ENCODE measurements at regions not wholly inside any gene's neighbourhood (a gene's known extent, or its start where the extent isn't known, plus 50 kb on each side); places are given as distances from the start of the nearest gene placed in this dataset.

DNA sequence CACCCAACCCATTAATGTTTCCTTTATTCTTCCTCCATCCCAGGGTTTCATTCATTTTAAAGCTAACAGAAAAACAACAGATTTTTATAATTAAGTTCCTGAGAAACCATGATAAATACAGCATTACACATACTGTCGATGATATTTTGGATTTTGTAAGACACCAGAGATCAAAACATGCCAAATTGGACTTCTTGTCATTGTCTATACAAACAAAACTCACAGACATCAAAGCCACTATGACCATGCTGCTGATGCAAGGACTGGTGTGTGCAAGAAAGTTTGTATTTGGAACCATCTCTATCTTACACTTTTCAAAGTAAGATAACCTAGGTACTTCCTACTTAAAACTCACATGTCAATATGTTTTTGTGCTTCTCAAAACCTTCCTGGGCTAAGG lies 294.0 kb upstream of the UGT8 start:
- Mint-ChIP-seq H3K4me1 (no peaks in the 10 kb centered on the region), H3K27ac (no peak overlapping the region), H3K4me3 (no peak overlapping the region), H3K9me3 (peaks cover 6% of the 10 kb centered on the region), H3K27me3 (no peaks in the 10 kb centered on the region), H3K36me3 (ENCODE audit: low read depth) (no peaks in the 10 kb centered on the region)
- ATAC-seq (ENCODE audit: low read depth), result no peak
- TF ChIP-seq, protein P1, sequence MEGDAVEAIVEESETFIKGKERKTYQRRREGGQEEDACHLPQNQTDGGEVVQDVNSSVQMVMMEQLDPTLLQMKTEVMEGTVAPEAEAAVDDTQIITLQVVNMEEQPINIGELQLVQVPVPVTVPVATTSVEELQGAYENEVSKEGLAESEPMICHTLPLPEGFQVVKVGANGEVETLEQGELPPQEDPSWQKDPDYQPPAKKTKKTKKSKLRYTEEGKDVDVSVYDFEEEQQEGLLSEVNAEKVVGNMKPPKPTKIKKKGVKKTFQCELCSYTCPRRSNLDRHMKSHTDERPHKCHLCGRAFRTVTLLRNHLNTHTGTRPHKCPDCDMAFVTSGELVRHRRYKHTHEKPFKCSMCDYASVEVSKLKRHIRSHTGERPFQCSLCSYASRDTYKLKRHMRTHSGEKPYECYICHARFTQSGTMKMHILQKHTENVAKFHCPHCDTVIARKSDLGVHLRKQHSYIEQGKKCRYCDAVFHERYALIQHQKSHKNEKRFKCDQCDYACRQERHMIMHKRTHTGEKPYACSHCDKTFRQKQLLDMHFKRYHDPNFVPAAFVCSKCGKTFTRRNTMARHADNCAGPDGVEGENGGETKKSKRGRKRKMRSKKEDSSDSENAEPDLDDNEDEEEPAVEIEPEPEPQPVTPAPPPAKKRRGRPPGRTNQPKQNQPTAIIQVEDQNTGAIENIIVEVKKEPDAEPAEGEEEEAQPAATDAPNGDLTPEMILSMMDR (IDR thresholded peaks at IDR 0.05), result no peak
- ChIA-PET POLR2A (no interaction called here), CTCF (no interaction called here)
- intact Hi-C loops (cut with micrococcal nuclease), result no loop called here
- no peak for DNase-seq

DNA sequence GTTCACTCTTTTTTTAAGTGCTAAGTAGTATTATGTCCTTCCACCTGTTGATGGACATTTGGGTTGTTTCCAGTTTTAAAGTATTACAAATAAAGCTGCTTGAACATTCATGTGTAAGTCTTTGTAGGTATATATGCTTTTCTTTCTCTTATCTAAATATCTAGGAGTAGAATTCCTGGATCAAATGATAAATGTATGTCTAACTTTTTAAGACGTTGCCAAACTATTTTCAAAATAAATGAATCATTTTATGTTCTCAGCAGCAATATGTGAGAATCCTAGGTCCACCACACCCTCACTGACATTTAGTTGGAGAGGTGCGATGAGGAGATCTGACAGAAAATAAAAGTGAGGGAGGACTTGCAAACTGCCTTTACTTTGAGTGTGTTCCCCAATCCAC lies 291.7 kb upstream of the UGT8 start:
- ATAC-seq (ENCODE audit: low read depth), result no peak
- CTCF ChIA-PET, result no interaction called here
- Mint-ChIP-seq H3K27me3 (no peaks in the 10 kb centered on the region), H3K4me1 (no peaks in the 10 kb centered on the region), H3K36me3 (ENCODE audit: low read depth) (no peaks in the 10 kb centered on the region), H3K4me3 (no peak overlapping the region), H3K9me3 (no peaks in the 10 kb centered on the region), H3K27ac (no peak overlapping the region)
- POLR2A ChIA-PET, result no interaction called here
- TF ChIP-seq, protein P1 (IDR thresholded peaks at IDR 0.05), result no peak
- DNase-seq, result no peak
- intact Hi-C loops (cut with micrococcal nuclease), result no loop called here

DNA sequence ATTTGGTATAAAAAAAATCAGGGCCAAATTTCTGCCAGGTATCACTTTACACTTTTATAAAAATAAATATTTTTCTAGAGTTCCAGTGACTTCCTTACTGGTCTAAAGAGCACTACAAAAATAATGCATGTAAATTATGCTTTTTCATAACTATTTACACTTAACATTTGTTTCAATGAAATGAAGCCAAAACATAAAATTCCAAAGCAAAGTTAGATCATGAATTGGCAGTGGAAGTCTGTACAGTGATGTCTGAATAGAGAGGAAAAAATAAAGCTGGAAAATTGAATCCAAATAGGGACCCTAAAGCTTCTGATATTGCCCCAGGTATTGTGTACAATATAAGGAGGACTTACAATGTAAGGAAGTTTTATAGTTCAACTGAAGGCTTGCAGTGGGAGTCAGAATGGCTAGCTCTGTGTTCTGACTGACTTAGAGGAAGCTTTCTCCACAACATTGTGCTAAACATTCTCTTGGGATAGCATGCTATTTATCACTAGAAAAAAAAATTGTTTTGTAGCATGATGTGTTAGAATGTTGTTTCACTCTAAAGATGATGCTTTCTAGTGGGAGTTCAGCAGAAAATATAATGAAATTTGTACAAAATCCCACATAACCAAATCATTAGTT lies 288.2 kb upstream of the UGT8 start:
- POLR2A ChIA-PET, result no interaction called here
- no peak overlapping the region for H3K4me3 Mint-ChIP-seq

DNA sequence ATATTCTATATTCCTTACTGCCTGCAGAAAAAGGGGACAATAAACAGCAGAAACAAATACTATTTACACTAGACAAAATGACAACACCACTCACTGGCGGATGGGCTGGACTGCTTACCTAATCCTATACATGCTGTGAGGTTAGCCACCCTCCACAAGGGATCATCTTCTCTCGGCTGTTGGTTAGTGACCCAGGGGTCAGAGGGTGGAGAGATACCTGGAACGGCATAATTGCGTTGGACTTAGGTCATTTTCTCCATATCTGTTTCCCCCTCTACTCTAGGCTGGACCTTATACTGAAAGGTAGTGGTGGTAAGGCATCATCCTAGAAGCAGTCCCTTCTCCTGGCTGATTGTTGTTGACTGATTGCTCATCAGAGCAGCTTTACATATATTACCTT lies 286.8 kb upstream of the UGT8 start:
- H3K27ac Mint-ChIP-seq, result no peak overlapping the region
- intact Hi-C loops (cut with micrococcal nuclease), result no loop called here
- no peaks in the 10 kb centered on the region for H3K36me3 Mint-ChIP-seq (ENCODE audit: low read depth)
- no peaks in the 10 kb centered on the region for H3K9me3 Mint-ChIP-seq
- ChIA-PET POLR2A (no interaction called here), CTCF (no interaction called here)
- TF ChIP-seq, protein P1 (IDR thresholded peaks at IDR 0.05), result no peak
- ATAC-seq (ENCODE audit: low read depth) (no peak), DNase-seq (no peak)
- H3K4me3 Mint-ChIP-seq, result no peak overlapping the region
- H3K27me3 Mint-ChIP-seq, result no peaks in the 10 kb centered on the region
- no peaks in the 10 kb centered on the region for H3K4me1 Mint-ChIP-seq

More for the DNA sequence above, 288.2 kb upstream of the UGT8 start:
- CTCF ChIA-PET, result no interaction called here
- Mint-ChIP-seq H3K9me3 (no peaks in the 10 kb centered on the region), H3K36me3 (ENCODE audit: low read depth) (no peaks in the 10 kb centered on the region), H3K27ac (no peak overlapping the region), H3K4me1 (no peaks in the 10 kb centered on the region), H3K27me3 (no peaks in the 10 kb centered on the region)
- TF ChIP-seq, protein P1 (IDR thresholded peaks at IDR 0.05), result no peak
- ATAC-seq (ENCODE audit: low read depth) (no peak), DNase-seq (no peak)
- intact Hi-C loops (cut with micrococcal nuclease), result no loop called here

DNA sequence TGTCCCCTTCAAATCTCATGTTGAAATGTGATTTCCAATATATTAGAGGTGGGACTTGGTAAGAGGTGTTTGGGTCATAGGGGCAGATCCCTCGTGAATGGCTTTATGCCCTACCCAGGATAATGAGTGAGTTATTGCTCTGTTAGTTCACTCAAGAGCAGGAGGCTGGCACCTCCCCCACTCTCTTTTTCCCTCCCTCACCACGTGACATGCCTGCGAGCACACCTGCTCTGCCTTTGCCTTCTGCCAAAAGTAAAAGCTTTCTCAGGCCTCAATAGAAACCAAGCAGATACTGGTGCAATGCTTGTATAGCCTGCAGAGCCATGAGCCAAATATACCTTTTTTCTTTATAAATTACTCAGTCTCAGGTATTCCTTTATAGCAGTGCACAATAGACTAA lies 286.3 kb upstream of the UGT8 start:
- H3K36me3 Mint-ChIP-seq (ENCODE audit: low read depth), result no peaks in the 10 kb centered on the region
- no peak overlapping the region for H3K27ac Mint-ChIP-seq
- ChIA-PET POLR2A (no interaction called here), CTCF (no interaction called here)
- intact Hi-C loops (cut with micrococcal nuclease), result no loop called here
- H3K4me3 Mint-ChIP-seq, result no peak overlapping the region
- no peak for DNase-seq
- H3K4me1 Mint-ChIP-seq, result no peaks in the 10 kb centered on the region
- no peaks in the 10 kb centered on the region for H3K27me3 Mint-ChIP-seq
- TF ChIP-seq, protein P1 (IDR thresholded peaks at IDR 0.05), result no peak
- ATAC-seq (ENCODE audit: low read depth), result no peak
- no peaks in the 10 kb centered on the region for H3K9me3 Mint-ChIP-seq
